WERI-Rb-1 (cell line): ENCODE measurements at regions not wholly inside any gene's neighbourhood (a gene's known extent, or its start where the extent isn't known, plus 50 kb on each side); places are given as distances from the start of the nearest gene placed in this dataset.

Source experiments
- DNase-seq: peaks from one replicate; pipeline ENCODE4 v3.0.0-alpha.2; 2020
- H3K27ac ChIP-seq: fragments of 250-450 bp; sonication (Bioruptor Pico); 2 replicates; pipeline ENCODE4 v1.5.1; 2020; ENCODE audit warnings: mild to moderate bottlenecking, moderate library complexity
- H3K27me3 ChIP-seq: fragments of 250-450 bp; sonication (Bioruptor Pico); 2 replicates; pipeline ENCODE4 v1.5.1; 2021; ENCODE audit warnings: mild to moderate bottlenecking, low read depth, moderate library complexity; ENCODE audit not compliant: insufficient read depth, severe bottlenecking
- H3K36me3 ChIP-seq: fragments of 250-450 bp; sonication (Bioruptor Pico); 2 replicates; pipeline ENCODE4 v1.5.1; 2020; ENCODE audit warnings: mild to moderate bottlenecking, moderate library complexity
- H3K4me3 ChIP-seq: 2 replicates; pipeline ENCODE4 v1.5.1; 2011; ENCODE audit warnings: low read depth, mild to moderate bottlenecking, control low read depth, low read length
- H3K9me3 ChIP-seq: fragments of 250-450 bp; sonication (Bioruptor Pico); 2 replicates; pipeline ENCODE4 v1.5.1; 2021; ENCODE audit warnings: mild to moderate bottlenecking, moderate library complexity; ENCODE audit not compliant: severe bottlenecking
- TF ChIP-seq, protein P1 (sequence below): IDR thresholded peaks from 2 replicates; pipeline ENCODE4 v1.5.1; 2011; ENCODE audit warnings: low read depth, mild to moderate bottlenecking, control low read depth, inconsistent platforms, low read length

DNA sequence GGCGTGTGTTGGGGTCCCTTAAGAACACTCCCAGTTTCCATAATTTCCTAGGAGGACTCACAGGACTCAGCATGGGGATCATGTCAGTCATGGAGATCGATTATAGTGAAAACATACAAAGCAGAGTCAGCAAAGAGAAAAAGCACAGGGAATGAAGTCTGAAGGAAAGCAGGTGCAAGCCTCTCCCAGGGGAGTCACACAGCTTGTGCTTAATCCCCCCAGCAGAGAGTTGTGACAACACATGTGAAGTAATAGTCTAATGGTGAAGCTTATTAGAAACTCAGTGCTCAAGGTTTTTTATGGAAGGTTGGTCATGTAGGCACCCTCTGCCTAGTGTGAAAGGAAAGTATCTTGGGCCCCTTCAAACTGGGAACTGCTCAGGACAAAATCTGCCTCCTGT lies 149.0 kb upstream of the SEL1L start:
- Histone ChIP-seq H3K4me3 (no peak overlapping the region), H3K27me3 (no peaks in the 10 kb centered on the region), H3K9me3 (no peaks in the 10 kb centered on the region), H3K27ac (peak overlapping the region; percentile 65), H3K36me3 (no peaks in the 10 kb centered on the region)
- TF ChIP-seq, protein P1, sequence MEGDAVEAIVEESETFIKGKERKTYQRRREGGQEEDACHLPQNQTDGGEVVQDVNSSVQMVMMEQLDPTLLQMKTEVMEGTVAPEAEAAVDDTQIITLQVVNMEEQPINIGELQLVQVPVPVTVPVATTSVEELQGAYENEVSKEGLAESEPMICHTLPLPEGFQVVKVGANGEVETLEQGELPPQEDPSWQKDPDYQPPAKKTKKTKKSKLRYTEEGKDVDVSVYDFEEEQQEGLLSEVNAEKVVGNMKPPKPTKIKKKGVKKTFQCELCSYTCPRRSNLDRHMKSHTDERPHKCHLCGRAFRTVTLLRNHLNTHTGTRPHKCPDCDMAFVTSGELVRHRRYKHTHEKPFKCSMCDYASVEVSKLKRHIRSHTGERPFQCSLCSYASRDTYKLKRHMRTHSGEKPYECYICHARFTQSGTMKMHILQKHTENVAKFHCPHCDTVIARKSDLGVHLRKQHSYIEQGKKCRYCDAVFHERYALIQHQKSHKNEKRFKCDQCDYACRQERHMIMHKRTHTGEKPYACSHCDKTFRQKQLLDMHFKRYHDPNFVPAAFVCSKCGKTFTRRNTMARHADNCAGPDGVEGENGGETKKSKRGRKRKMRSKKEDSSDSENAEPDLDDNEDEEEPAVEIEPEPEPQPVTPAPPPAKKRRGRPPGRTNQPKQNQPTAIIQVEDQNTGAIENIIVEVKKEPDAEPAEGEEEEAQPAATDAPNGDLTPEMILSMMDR = no peak
- DNase-seq = peak; percentile 31

- no peaks in the 10 kb centered on the region for H3K27me3 ChIP-seq
- TF ChIP-seq, protein P1 = no peak
- no peak for DNase-seq
Observed at GRCh38 chr14:81684696-81685095, 151.0 kb upstream of the SEL1L start.

DNA sequence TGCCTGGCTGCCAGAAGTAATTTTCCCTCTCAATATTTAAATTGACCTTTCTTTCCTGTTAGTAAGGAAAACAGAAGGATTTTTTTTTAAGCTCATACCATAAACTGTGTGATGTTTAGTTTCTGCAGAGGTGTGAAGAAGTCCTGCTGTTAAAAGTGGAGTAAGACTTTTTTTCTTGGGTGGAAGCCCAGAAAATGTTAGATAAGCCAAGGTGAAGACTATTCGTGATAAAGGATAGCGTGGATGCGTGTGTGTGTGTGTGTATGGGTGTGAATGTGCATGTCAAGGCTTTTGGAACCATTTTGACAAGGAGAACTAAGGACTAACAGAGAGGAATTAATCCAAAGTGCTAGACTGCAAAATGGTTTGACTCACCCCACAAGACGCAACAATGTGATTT lies 152.9 kb upstream of the SEL1L start:
- no peaks in the 10 kb centered on the region for H3K9me3 ChIP-seq
- H3K36me3 ChIP-seq = no peaks in the 10 kb centered on the region
- H3K4me3 ChIP-seq = no peak overlapping the region
- no peak for DNase-seq
- TF ChIP-seq, protein P1 = no peak
- H3K27ac ChIP-seq = no peak overlapping the region
- no peaks in the 10 kb centered on the region for H3K27me3 ChIP-seq

More at GRCh38 chr14:81684696-81685095, 151.0 kb upstream of the SEL1L start:
- no peak overlapping the region for H3K27ac ChIP-seq
- H3K36me3 ChIP-seq = no peaks in the 10 kb centered on the region
- no peaks in the 10 kb centered on the region for H3K9me3 ChIP-seq
- no peak overlapping the region for H3K4me3 ChIP-seq

DNA sequence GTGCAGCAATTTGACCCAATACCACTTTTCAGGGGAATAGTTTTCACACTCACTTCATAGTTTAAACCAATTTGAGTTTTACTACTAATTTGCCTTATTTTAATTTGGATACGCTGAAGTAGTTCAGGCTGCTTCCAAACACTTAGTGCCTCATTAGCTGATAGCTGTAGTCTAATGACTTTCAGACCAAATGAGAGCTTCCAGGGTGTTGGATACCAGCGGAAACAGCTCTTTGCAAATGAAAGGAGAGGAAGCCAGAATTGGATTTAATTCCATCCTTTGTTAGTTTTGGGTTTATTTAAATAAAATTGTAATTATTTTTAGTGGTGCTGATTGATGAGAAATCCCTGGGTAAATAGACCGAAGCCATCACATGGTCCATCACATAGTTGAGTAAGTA lies 158.3 kb upstream of the SEL1L start:
- no peak overlapping the region for H3K27ac ChIP-seq
- no peak overlapping the region for H3K4me3 ChIP-seq
- TF ChIP-seq, protein P1 = no peak
- no peak for DNase-seq
- H3K9me3 ChIP-seq = no peaks in the 10 kb centered on the region
- no peaks in the 10 kb centered on the region for H3K27me3 ChIP-seq
- no peaks in the 10 kb centered on the region for H3K36me3 ChIP-seq

DNA sequence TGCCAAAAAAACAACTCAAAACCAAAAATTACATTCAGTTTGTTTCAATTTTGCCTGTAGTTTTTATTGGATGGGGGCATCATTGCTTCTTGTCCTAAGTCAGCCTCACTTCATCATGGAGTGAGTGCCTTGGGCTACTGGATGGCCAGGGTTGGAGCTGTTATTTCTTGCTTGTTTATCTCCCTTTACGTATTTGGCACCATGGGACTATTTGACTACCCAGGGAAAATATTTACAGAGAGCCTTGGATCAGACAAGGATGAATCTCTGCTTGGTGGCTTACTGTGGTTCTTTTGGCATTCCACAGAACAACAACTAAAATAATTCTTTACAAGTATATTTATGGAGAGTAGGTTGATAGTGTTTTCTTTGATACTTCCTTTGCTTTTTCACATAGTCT lies 160.8 kb upstream of the SEL1L start:
- no peaks in the 10 kb centered on the region for H3K27me3 ChIP-seq
- no peaks in the 10 kb centered on the region for H3K36me3 ChIP-seq
- no peaks in the 10 kb centered on the region for H3K9me3 ChIP-seq
- no peak for DNase-seq
- TF ChIP-seq, protein P1 = no peak
- H3K27ac ChIP-seq = no peak overlapping the region
- H3K4me3 ChIP-seq = no peak overlapping the region

DNA sequence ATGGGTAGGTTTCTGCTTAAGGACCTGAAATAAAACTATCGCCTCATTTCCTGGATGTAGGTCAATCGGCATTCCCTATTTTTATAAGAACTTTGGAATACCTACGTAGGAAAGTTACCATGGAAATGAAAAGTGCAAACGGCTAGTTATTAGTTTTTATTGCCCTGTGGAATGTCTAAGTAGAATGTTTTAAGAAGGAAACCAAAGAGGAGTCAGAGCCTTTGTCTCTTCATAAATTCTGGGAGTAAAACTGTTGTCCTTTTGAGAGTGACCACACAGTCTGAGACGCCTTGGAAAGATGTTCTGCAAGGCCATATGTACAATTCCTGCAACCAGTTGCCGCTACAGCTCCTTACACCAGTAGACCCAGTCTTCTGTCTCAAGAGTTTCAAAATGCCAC lies 176.0 kb upstream of the SEL1L start:
- Histone ChIP-seq H3K27ac (no peak overlapping the region), H3K9me3 (no peaks in the 10 kb centered on the region), H3K36me3 (no peaks in the 10 kb centered on the region), H3K27me3 (no peaks in the 10 kb centered on the region), H3K4me3 (no peak overlapping the region)
- TF ChIP-seq, protein P1 = no peak
- no peak for DNase-seq
